ENCODE measurements at regions not wholly inside any gene's neighbourhood (a gene's known extent, or its start where the extent isn't known, plus 50 kb on each side); places are given as distances from the start of the nearest gene placed in this dataset.
"Not testable (repeated sequence)": the region's sequence is repeated elsewhere in the genome, so short reads cannot be mapped to it uniquely, and the experiment has no call there.

- no peak for TF ChIP-seq CTCF (IDR thresholded peaks at IDR 0.05; ENCODE audit: low read depth, low read length, missing control alignments)
- no peak for DNase-seq (ENCODE audit: low read depth)
- H3K4me3 ChIP-seq (ENCODE audit: low read depth, low read length), result no peak overlapping the region
- in situ Hi-C loops (cut with HindIII; ENCODE audit: low sequenced_read_pairs), result no loop called here
Measured at GRCh38 chr1:74861867-74862266, 128.9 kb downstream of the TYW3 start.

GRCh38 chr1:74869702-74870101, 136.8 kb downstream of the TYW3 start:
- TF ChIP-seq CTCF (IDR thresholded peaks at IDR 0.05; ENCODE audit: low read depth, low read length, missing control alignments), result no peak
- in situ Hi-C loops (cut with HindIII; ENCODE audit: low sequenced_read_pairs), result no loop called here
- no peak for DNase-seq (ENCODE audit: low read depth)

GRCh38 chr1:74877366-74877765, 144.4 kb downstream of the TYW3 start:
- DNase-seq (ENCODE audit: low read depth); H3K4me3 ChIP-seq (ENCODE audit: low read depth, low read length); in situ Hi-C loops (cut with HindIII; ENCODE audit: low sequenced_read_pairs): not testable (repeated sequence)

More at GRCh38 chr1:74869702-74870101, 136.8 kb downstream of the TYW3 start:
- no peak overlapping the region for H3K4me3 ChIP-seq (ENCODE audit: low read depth, low read length)

- TF ChIP-seq CTCF (IDR thresholded peaks at IDR 0.05; ENCODE audit: low read depth, low read length, missing control alignments), result no peak
- in situ Hi-C loops (cut with HindIII; ENCODE audit: low sequenced_read_pairs), result no loop called here
- DNase-seq (ENCODE audit: low read depth), result no peak
- H3K4me3 ChIP-seq (ENCODE audit: low read depth, low read length), result no peak overlapping the region
Measured at GRCh38 chr1:74895411-74895810, 162.5 kb downstream of the TYW3 start.

- TF ChIP-seq CTCF (IDR thresholded peaks at IDR 0.05; ENCODE audit: low read depth, low read length, missing control alignments), result no peak
Measured at GRCh38 chr1:74908131-74908530, 175.2 kb downstream of the TYW3 start.

DNA sequence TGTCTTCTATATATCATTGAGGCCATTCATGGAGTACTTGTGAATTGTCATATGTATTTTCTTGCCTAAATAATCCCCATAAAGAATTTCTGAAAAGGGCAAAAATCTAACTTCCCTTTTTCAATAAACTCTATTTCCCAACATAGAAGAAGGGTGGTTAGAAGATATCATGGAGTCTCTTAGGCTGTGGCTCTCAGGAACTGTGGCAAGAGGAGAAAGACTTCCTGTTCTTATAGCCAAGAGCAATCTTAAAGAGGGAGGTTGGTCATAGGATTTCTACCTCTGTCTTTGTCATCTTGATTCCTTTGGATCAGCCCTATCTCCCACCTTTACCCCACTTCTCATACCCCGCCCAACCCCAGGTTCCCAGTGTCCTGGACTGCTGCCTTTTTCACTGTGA, 175.8 kb downstream of the TYW3 start:
- H3K4me3 ChIP-seq (ENCODE audit: low read depth, low read length), result no peak overlapping the region
- TF ChIP-seq CTCF (IDR thresholded peaks at IDR 0.05; ENCODE audit: low read depth, low read length, missing control alignments), result no peak
- DNase-seq (ENCODE audit: low read depth), result no peak
- in situ Hi-C loops (cut with HindIII; ENCODE audit: low sequenced_read_pairs), result no loop called here

More at GRCh38 chr1:74908131-74908530, 175.2 kb downstream of the TYW3 start:
- DNase-seq (ENCODE audit: low read depth), result no peak
- in situ Hi-C loops (cut with HindIII; ENCODE audit: low sequenced_read_pairs), result no loop called here
- no peak overlapping the region for H3K4me3 ChIP-seq (ENCODE audit: low read depth, low read length)

DNA sequence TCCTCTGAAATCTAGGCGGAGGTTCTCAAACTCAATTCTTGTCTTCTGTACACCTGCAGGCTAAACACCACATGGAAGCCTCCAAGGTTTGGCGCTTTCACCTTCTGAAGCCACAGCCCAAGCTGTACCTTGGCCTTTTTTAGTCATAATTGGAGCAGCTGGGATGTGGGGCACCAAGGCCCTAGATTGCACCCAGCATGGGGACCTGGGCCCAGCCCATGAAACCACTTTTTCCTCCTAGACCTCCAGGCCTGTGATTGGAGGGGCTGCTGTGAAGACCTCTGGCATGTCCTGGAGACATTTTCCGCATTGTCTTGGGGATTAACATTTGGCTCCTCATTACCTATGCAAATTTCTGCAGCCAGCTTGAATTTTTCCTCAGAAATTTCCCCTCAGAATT, 181.0 kb downstream of the TYW3 start:
- no peak overlapping the region for H3K4me3 ChIP-seq (ENCODE audit: low read depth, low read length)
- no peak for DNase-seq (ENCODE audit: low read depth)
- TF ChIP-seq CTCF (IDR thresholded peaks at IDR 0.05; ENCODE audit: low read depth, low read length, missing control alignments), result no peak
- in situ Hi-C loops (cut with HindIII; ENCODE audit: low sequenced_read_pairs), result no loop called here

Measured in astrocyte of the cerebellum (primary cell).